GM18868 (cell line): ENCODE measurements at regions not wholly inside any gene's neighbourhood (a gene's known extent, or its start where the extent isn't known, plus 50 kb on each side); places are given as distances from the start of the nearest gene placed in this dataset.

Source experiments
- ATAC-seq: cut with Tn5 transposase; IDR thresholded peaks from one replicate; pipeline ENCODE4 v1.9.1; 2021; ENCODE audit warnings: mild to moderate bottlenecking, moderate library complexity; ENCODE audit not compliant: unreplicated experiment

GRCh38 chr1:228867108-228867950, 132.1 kb downstream of the RHOU start:
- no peak for ATAC-seq

GRCh38 chr1:228867951-228868730, 132.9 kb downstream of the RHOU start:
- no peak for ATAC-seq

GRCh38 chr1:228868731-228869024, 133.4 kb downstream of the RHOU start:
- ATAC-seq, result no peak

GRCh38 chr1:228869312-228869824, 134.1 kb downstream of the RHOU start:
- no peak for ATAC-seq

GRCh38 chr1:228870041-228870713, 134.9 kb downstream of the RHOU start:
- no peak for ATAC-seq

- no peak for ATAC-seq
Measured at GRCh38 chr1:228871314-228872061, 136.2 kb downstream of the RHOU start.

GRCh38 chr1:228872080-228872479, 136.8 kb downstream of the RHOU start:
- ATAC-seq, result no peak

- no peak for ATAC-seq
Measured at GRCh38 chr1:228873709-228874108, 138.4 kb downstream of the RHOU start.

- no peak for ATAC-seq
Measured at GRCh38 chr1:228875741-228876140, 140.5 kb downstream of the RHOU start.

- no peak for ATAC-seq
Measured at GRCh38 chr1:228876187-228876586, 140.9 kb downstream of the RHOU start.

- ATAC-seq, result no peak
Measured at GRCh38 chr1:228879164-228879563, 143.9 kb downstream of the RHOU start.

GRCh38 chr1:228882041-228882770, 146.9 kb downstream of the RHOU start:
- no peak for ATAC-seq

- ATAC-seq, result no peak
Measured at GRCh38 chr1:228882771-228883450, 147.6 kb downstream of the RHOU start.

GRCh38 chr1:228883535-228883934, 148.3 kb downstream of the RHOU start:
- no peak for ATAC-seq

- ATAC-seq, result no peak
Measured at GRCh38 chr1:228884196-228884595, 148.9 kb downstream of the RHOU start.

- ATAC-seq, result no peak
Measured at GRCh38 chr1:228884615-228885566, 149.6 kb downstream of the RHOU start.

GRCh38 chr1:228885845-228886244, 150.6 kb downstream of the RHOU start:
- ATAC-seq, result no peak

GRCh38 chr1:228887101-228887500, 151.8 kb downstream of the RHOU start:
- no peak for ATAC-seq
